ENCODE measurements at regions not wholly inside any gene's neighbourhood (a gene's known extent, or its start where the extent isn't known, plus 50 kb on each side); places are given as distances from the start of the nearest gene placed in this dataset.

DNA sequence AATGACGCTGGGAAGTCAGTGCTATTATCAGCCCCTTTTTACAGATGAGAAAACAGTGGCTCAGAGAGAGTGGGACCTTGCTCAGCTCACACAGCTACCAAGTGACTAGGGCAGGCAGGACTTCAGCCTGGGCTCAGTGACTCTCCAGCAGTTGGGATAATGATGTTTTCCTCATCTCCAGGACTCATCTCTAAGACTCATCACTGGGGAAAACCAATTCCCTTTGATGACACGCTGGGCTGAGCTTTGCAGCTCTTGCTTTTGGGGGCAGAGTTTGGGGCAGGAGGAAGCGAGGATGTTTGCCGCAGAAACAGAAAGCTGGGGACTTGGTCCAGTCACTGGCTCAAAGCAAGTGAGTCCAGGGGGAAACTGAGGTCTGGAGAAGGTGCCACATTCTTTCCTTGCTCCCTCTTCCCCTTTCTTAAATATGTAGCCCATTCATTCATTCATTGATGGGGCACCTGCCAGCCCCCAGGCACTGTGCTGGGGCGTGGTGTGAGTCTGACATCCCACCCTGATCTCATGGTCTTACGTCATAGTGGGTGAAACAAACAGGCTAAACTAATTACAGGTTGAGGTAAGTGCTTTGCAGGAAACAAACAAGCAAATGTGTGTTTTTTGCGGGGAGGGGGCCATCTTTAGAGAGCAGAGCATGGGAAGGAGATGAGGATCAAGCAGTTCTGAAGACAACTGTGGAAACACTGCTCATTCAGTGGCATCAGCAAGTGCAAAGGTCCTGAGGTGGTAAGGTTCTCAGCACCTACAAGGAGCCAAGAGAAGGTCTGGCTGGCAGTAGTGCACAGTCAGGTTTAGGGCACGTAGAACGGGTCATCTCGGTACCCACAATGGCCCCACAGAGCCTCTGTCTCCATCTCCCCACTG, 74.4 kb upstream of the PMEPA1 start:
- H3K9me3 ChIP-seq, result no peaks in the 10 kb centered on the region
- no peak overlapping the region for H3K27ac ChIP-seq

DNA sequence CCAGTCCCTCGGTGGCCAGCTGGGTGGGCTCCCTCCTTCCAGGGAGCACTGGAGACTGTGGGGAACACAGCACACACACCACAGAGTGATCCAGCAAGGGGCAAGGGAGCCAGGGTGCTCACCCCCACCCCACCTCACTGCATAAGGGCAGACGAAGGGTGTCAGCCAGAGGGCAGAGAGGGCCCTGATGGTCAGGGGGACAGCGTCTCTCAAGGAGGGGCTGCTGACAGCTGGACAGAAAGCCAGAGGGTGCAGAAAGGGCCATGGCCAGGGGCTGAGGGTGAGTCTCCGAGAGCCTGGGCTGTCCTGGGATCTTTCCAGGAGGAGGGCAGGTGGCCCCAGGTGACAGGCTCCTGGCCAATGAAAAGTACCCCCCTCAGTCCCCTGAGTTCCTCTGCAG, 73.4 kb upstream of the PMEPA1 start:
- Histone ChIP-seq H3K4me3 (no peak overlapping the region), H3K27ac (no peak overlapping the region), H3K36me3 (no peaks in the 10 kb centered on the region), H3K4me1 (no peaks in the 10 kb centered on the region), H3K9me3 (no peaks in the 10 kb centered on the region), H3K27me3 (no peaks in the 10 kb centered on the region)
- no peak for TF ChIP-seq CTCF (IDR thresholded peaks at IDR 0.05)
- no peak for DNase-seq (ENCODE audit: low spot score)

More for the DNA sequence above, 74.4 kb upstream of the PMEPA1 start:
- TF ChIP-seq CTCF (IDR thresholded peaks at IDR 0.05), result no peak
- Histone ChIP-seq H3K36me3 (no peaks in the 10 kb centered on the region), H3K4me3 (no peak overlapping the region), H3K4me1 (no peaks in the 10 kb centered on the region), H3K27me3 (no peaks in the 10 kb centered on the region)
- no peak for DNase-seq (ENCODE audit: low spot score)

DNA sequence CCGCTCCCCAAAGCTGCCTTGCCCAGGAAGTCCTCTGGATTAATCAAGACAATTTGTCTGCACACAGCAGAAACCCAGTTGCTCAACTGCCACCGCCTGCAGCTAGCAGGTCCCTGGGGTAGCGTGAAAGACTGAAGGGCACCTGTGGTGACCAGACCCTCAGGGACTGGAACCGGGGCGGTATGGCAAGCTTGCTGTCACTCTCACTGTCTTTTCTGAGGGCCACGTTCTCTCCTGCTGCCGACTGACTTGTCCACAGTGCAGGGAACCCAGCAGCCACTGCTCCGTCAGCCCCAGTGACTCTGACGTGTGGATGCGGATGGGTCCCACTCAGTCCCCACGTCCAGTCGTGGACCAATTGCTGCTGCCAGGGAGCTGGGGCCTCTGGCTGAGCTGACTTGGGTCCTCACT, 72.8 kb upstream of the PMEPA1 start:
- H3K4me3 ChIP-seq, result no peak overlapping the region
- H3K4me1 ChIP-seq, result no peaks in the 10 kb centered on the region
- no peaks in the 10 kb centered on the region for H3K9me3 ChIP-seq
- no peak overlapping the region for H3K27ac ChIP-seq
- no peaks in the 10 kb centered on the region for H3K36me3 ChIP-seq
- no peaks in the 10 kb centered on the region for H3K27me3 ChIP-seq
- no peak for TF ChIP-seq CTCF (IDR thresholded peaks at IDR 0.05)
- no peak for DNase-seq (ENCODE audit: low spot score)

- no peak for DNase-seq (ENCODE audit: low spot score)
- H3K27ac ChIP-seq, result no peak overlapping the region
- no peaks in the 10 kb centered on the region for H3K36me3 ChIP-seq
- H3K9me3 ChIP-seq, result no peaks in the 10 kb centered on the region
- no peak overlapping the region for H3K4me3 ChIP-seq
- TF ChIP-seq CTCF (IDR thresholded peaks at IDR 0.05), result no peak
- H3K4me1 ChIP-seq, result no peaks in the 10 kb centered on the region
- no peaks in the 10 kb centered on the region for H3K27me3 ChIP-seq
These were observed 72.1 kb upstream of the PMEPA1 start for GRCh38 chr20:57781901-57782300.

DNA sequence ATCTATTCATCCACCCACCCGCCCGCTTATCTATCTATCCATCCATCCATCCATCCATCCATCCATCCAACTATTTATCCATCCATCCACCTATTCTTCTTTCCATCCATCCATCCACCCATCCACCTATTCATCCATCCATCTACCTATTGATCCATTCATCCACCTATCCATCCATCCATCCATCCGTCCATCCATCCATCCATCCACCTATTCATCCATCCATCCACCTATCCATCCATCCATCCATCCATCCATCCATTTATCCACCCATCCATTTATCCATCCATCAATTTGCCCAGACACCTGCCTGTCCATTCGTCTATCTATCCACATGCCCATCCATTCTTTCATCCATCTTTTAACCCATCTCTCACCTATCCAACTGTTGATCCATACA, 71.1 kb upstream of the PMEPA1 start:
- H3K27ac ChIP-seq, result no peak overlapping the region

More for the DNA sequence above, 71.1 kb upstream of the PMEPA1 start:
- Histone ChIP-seq H3K27me3 (no peaks in the 10 kb centered on the region), H3K9me3 (no peaks in the 10 kb centered on the region), H3K4me3 (no peak overlapping the region), H3K36me3 (no peaks in the 10 kb centered on the region), H3K4me1 (no peaks in the 10 kb centered on the region)
- no peak for DNase-seq (ENCODE audit: low spot score)
- no peak for TF ChIP-seq CTCF (IDR thresholded peaks at IDR 0.05)
